ENCODE measurements at regions not wholly inside any gene's neighbourhood (a gene's known extent, or its start where the extent isn't known, plus 50 kb on each side); places are given as distances from the start of the nearest gene placed in this dataset.

DNA sequence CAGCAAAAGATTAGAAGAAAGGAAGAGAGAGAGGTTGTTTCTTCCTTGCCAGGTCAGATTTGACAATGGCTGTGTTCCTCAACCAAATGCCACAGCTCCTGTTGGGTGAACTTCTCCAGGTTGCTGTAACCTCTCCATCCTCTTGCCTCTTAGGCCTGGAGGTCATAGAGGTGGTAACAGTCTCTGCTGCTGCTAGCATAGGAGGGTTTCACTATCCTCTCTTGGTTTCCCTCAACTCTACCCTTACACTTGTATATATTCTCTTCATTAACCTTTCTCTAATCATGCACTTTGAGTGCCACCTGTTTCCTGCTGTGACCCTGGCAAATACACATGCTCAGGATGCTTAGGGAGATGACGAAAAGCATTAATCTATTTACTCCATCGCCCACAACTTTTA is 67.7 kb upstream of the HIF1A start:
- no peak for DNase-seq

DNA sequence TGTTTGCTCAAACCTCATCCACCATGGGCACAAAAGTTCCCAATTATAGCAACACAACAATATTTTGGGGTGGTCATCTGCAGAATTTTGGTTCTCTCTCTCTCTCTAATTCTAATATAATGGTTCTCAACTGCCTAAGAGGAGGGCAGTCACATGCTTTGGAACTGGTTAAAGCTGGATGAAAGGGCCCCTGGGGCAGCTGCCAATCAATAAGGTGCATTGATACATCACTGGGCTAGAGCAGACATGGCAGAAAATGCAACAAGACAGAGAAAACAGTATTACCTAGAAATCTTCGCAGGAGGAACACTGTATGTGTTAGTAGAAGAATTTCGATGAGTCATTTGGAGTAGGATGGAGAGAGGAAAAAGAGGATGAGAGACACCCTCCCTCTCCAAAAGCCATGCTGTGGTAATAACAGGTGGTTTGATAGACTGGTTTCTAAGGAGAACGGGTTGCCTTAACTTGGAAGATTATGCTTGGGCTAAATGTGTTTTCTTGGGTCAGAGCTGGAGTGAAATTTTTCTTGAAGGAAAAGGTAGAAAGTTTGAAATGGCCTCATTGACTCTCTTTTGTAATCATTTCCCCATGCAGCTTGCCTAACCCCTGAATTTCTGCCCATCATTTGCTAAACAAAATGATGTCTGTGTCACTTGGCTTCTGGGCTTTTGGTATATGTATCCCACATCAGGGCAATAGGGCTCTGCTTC is 67.1 kb upstream of the HIF1A start:
- DNase-seq: no peak

DNA sequence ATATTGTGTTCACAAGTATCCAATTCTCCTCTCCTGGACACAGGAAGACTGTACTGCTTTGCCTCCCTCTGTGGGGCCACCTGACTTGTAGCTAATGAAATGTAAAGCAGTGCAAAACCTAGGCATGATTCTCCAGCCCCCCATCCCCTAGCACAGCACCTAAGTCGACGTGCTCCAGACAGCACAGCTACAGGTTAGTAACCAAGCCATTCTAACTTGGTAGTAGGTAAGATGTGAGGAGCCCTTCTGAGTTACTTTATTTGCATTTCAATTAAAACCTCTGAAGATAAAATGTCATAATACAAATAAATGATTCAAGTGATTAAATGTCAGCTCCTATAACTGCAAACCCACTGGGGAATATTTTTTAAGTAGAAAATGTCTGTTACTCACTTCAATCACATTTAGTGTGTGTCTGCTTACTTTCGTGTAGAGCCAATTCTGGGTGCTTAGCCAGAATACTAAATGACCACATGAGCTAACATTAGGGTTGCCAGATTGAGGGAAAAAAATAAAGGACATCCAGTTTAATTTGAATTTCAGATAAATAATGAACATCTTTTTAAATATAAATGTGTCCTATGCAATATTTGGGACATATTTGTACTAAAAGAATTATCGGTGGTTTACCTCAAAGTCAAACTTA is 64.8 kb upstream of the HIF1A start:
- no peak for DNase-seq

- DNase-seq: no peak
Observed at GRCh38 chr14:61631045-61631687, 64.1 kb upstream of the HIF1A start.

DNA sequence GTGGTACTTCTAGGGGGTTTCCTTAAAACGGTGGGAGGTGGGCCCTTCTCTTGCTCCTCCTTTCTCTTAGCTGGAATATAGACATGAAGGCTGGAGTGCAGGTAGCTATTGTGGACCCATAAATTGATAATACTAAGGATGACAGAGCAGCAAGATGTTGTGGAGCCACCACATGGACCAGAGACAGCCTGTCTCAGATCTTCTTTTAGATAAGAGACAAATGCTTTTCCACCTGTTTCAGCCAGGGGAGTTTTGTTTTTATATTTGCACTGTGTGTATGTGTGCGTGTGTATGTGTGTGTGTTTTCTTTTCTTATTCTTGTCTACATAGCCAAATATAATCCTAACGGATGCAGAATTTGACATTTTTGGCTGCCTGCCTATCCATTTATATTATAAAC is 62.9 kb upstream of the HIF1A start:
- DNase-seq: no peak

- DNase-seq: no peak
Observed at GRCh38 chr14:61632807-61633206, 62.5 kb upstream of the HIF1A start.

DNA sequence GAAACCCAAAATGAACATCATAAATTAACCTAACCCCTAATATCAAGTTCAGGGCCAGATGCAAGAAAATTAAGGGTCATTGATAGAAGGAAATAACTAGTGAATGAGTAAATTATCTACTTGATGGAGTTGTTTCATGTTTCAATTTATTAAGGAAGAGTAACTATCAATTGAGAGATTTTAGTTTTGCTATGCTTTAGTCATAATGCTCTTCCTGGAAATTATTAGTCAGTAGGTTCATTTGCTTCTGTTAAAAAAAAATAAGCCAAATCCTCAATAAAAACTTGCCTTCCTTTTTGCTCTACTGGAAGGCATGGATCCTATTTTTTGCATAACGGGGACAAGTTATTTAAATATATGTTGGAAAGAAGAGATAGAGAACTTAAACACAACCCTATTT is 59.0 kb upstream of the HIF1A start:
- DNase-seq: no peak

DNA sequence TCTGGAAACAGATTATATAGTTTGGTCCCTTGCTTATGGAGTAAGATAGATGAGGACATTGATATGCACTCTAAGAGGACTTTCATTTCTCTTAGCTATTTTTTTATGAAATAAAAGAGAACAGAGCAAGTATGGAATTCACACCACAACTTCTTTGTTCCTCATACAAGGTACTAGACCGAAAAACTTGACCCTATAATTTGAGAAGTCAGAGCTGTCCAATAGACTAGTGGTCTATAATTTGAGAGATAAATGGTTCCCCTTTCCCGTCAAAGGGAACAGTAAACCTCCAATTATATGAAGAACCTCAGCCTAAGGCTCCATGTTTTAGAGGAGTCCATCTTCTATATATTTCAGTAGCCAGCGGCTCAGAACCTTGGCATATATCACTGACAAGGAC is 58.5 kb upstream of the HIF1A start:
- no peak for DNase-seq

DNA sequence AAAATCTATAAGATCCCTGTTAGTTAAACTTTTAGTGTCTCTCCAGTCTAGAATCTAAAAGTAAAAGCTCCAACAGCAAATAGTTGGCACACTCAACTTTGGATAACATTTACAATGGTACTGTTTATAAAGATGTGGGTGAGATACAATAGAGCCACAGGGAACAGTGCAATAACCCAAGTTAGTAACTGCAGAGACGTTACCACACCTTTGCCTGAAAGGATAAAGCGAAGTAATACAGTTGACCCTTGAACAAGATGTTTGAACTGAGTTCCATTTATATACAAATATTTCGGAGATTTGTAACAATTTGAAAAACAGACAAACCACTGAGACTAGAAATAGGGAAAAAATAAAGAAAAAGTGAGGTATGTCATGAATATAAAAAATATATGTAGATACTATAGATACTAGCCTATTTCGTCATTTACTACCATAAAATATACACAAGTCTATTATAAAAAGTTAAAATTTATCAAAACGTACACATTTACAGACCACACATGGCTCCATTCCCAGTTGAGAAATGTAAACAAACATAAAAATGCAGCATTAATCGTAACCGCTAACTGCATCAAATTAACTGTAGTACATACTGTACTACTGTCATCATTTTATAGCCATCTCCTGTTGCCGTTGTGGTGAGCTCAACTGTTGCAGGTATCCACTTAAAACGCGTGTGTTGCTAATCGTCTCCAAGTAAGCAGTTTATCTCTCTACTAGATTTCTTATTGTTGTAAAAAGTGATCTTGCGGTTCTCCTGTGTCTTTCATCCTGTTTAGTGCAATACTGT is 56.5 kb upstream of the HIF1A start:
- DNase-seq: no peak

GRCh38 chr14:61640158-61641136 is 54.9 kb upstream of the HIF1A start:
- peak; percentile 18 for DNase-seq

- no peak for DNase-seq
Observed at GRCh38 chr14:61641914-61642613, 53.2 kb upstream of the HIF1A start.

- no peak for DNase-seq
Observed at GRCh38 chr14:61642614-61642982, 52.7 kb upstream of the HIF1A start.

- no peak for DNase-seq
Observed at GRCh38 chr14:61643555-61643954, 51.8 kb upstream of the HIF1A start.

DNA sequence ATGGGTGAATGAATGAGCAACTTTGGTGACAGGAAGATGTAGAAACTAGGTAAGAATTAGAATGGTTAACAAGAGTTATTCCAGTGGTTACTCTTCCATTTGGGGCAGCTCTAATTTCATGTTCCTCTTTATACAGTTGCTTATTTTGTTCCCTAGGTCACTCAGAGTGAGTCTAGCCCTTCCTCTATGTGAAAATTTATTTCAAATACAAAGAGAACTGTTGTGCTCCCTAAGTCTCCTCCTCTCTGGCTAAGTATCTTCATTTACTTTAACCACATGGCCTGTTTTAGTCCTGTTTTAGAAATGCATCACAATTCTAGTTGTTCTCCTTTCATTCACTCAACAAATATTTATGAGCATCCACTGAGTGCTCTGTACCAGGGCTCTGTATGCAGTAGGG is 51.1 kb upstream of the HIF1A start:
- DNase-seq: no peak

- DNase-seq: peak; percentile 64
Observed at GRCh38 chr14:61644834-61645233, 50.5 kb upstream of the HIF1A start.

DNA sequence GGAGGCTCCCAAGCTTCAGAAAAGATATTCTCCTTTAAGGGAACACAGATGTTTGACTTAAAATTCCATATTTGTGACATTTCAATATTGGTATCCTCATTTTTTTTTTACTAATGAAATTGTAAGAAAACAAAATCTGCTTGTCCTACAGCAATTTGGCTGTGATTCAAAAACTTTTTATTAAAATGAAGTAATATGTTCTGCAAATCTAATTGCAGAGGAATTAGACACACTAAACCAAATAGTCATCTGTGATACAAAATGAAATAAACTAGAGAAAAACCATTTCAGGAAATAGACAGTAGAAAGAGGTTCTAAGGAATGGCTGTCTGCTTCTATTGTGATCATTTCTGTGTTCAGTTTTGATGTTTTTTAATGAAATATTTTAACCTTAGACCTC is 50.1 kb upstream of the HIF1A start:
- no peak for DNase-seq
